Dedifferentiated amniotic fluid mesenchymal stem cell (primary cell): ENCODE measurements at regions not wholly inside any gene's neighbourhood (a gene's known extent, or its start where the extent isn't known, plus 50 kb on each side); places are given as distances from the start of the nearest gene placed in this dataset.
"Not testable (repeated sequence)": the region's sequence is repeated elsewhere in the genome, so short reads cannot be mapped to it uniquely, and the experiment has no call there.

ENCODE experiments used
- DNase-seq: peaks from one replicate; pipeline ENCODE4 v3.0.0-alpha.2; 2016; ENCODE audit errors: extremely low spot score

- no peak for DNase-seq
Observed at GRCh38 chr5:126044931-126045565, 378.2 kb upstream of the GRAMD2B start.

GRCh38 chr5:126046318-126046717 lies 376.9 kb upstream of the GRAMD2B start:
- no peak for DNase-seq

- DNase-seq = no peak
Observed at GRCh38 chr5:126046846-126047571, 376.2 kb upstream of the GRAMD2B start.

GRCh38 chr5:126052120-126052519 lies 371.1 kb upstream of the GRAMD2B start:
- no peak for DNase-seq

- no peak for DNase-seq
Observed at GRCh38 chr5:126052791-126053190, 370.4 kb upstream of the GRAMD2B start.

- no peak for DNase-seq
Observed at GRCh38 chr5:126053630-126054029, 369.6 kb upstream of the GRAMD2B start.

GRCh38 chr5:126054577-126055347 lies 368.4 kb upstream of the GRAMD2B start:
- DNase-seq = no peak

- no peak for DNase-seq
Observed at GRCh38 chr5:126055348-126055729, 367.9 kb upstream of the GRAMD2B start.

- no peak for DNase-seq
Observed at GRCh38 chr5:126056352-126056751, 366.9 kb upstream of the GRAMD2B start.

GRCh38 chr5:126056851-126057622 lies 366.2 kb upstream of the GRAMD2B start:
- DNase-seq = no peak

GRCh38 chr5:126058392-126058791 lies 364.8 kb upstream of the GRAMD2B start:
- DNase-seq = not testable (repeated sequence)

GRCh38 chr5:126062398-126063221 lies 360.6 kb upstream of the GRAMD2B start:
- no peak for DNase-seq

- no peak for DNase-seq
Observed at GRCh38 chr5:126065061-126065460, 358.1 kb upstream of the GRAMD2B start.

GRCh38 chr5:126066836-126067235 lies 356.4 kb upstream of the GRAMD2B start:
- DNase-seq = no peak

GRCh38 chr5:126067404-126067803 lies 355.8 kb upstream of the GRAMD2B start:
- DNase-seq = no peak

GRCh38 chr5:126069329-126069728 lies 353.9 kb upstream of the GRAMD2B start:
- DNase-seq = no peak

GRCh38 chr5:126070481-126070880 lies 352.7 kb upstream of the GRAMD2B start:
- DNase-seq = no peak

GRCh38 chr5:126074538-126074937 lies 348.7 kb upstream of the GRAMD2B start:
- DNase-seq = no peak

- DNase-seq = no peak
Observed at GRCh38 chr5:126079266-126079665, 343.9 kb upstream of the GRAMD2B start.

- DNase-seq = no peak
Observed at GRCh38 chr5:126081209-126081608, 342.0 kb upstream of the GRAMD2B start.

- DNase-seq = no peak
Observed at GRCh38 chr5:126093041-126093440, 330.2 kb upstream of the GRAMD2B start.
